NCI-H2171 (cell line): ENCODE measurements at regions not wholly inside any gene's neighbourhood (a gene's known extent, or its start where the extent isn't known, plus 50 kb on each side); places are given as distances from the start of the nearest gene placed in this dataset.
A peak's percentile ranks its signal among the peaks of the same experiment; 100 is the strongest.
"Not testable (repeated sequence)": the region's sequence is repeated elsewhere in the genome, so short reads cannot be mapped to it uniquely, and the experiment has no call there.

Source experiments
- DNase-seq: peaks from one replicate; lab custom pipeline; 2025; lab: John Stamatoyannopoulos, UW

DNA sequence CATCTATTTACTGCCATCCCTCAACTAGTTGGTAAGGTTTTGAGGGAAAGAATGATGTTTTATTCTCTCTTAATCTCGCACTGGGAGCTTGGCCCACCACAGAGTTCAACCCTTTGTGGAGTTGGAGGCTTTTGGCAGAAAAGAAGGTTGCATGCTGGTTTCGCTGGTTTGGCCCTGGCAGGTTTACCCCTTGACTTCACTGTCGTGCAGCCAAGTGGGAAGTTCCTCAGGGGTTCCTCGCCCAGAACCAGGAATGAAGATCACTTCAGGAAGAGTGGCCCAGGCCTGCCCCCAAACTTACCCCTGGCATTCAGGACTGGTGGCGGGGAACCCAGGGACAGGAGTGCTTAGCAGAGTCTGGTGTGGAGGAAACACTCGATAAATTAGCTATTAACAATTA is 103.1 kb upstream of the LYZL2 start:
- no peak for DNase-seq

DNA sequence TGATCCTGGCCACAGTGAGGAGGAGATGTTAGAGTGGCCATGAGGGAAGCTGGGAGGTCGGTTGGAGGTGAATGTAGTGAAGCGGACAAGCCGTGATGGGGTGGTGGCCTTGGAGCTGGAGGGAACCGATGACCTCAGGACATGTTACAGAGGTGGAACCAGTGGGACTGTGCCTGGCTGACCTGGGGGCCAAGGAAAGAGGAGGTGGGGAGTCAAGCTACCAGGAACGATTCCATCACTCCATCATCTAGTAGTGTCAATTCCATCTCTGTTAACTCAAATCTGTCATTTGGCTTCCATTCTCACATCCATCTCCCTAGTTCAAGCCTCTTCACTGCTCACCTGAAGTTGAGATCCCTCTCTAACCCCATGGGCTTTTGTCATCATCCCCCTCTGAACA is 102.4 kb upstream of the LYZL2 start:
- DNase-seq = no peak

DNA sequence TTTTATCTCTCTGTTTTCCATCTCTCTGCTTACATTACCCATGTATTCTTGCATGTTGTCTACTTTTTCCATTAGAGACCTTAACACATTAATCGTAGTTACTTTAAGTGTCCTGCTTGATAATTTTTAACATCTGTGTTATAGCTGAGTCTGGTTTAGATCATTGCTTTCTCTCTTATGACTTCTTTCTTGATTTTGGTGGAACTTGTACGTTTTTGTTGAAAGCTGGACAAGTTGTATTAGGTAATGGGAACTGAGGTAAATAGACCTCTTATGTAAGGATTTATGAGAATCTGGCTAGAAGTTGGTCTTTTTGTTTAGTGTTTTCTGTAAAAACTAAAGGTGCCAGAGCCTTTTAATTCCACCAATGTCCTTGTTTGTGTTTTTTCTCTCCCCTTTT is 100.8 kb upstream of the LYZL2 start:
- DNase-seq = no peak

DNA sequence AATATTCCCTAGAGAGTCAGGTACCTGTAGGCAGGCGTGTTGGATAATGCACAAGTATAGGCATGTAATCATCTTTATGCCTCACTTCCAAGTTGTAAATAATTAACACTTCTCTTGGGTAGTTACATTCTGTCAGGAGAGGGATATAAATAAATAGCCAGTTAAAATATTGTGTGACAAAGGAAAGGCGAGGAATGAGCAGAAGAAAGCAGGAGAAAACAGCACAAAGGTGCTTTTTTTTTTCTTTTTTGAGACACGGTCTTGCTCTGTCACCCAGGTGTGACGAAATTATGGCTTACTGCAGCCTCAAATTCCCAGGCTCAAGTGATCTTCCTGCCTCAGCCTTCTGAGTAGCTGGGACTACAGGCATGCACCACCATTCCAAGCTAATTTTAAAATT is 99.2 kb upstream of the LYZL2 start:
- no peak for DNase-seq

DNA sequence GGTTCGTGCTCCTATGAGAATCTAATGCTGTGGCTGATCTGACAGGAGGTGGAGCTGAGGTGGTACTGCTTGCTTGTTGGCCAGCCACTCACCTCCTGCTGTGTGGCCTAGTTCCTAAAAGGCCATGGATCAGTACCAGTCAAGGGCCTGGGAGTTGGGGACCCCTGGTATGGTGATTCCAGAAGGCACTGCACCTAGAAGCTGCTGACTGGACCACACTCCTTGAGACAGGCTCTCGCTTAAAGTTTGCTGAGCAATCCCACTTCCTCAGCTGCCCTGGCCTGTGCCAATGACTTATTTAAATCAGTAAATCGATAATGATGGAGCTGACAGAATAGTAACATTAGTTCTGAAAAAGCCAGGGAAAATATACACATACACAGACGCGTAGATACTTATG is 98.6 kb upstream of the LYZL2 start:
- no peak for DNase-seq

DNA sequence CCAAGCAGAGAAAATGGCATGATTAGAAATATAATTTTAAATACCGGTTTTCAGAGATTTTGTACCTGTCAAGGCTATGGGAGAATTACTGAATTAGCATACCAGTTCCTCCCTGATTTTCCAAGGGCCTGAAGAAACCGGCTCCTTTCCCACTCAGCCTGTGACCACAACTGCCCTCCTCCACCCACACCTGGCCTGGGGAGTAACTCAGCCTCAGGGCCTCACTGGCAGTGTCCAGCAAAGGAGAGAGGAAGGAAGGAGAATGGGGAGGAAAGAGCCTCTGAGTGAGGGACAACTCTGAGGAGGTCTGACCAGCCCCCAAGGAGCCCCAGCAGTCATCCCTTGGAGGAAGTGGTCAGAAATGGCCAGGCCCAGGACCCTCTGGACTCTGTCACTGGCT is 98.0 kb upstream of the LYZL2 start:
- DNase-seq = no peak

DNA sequence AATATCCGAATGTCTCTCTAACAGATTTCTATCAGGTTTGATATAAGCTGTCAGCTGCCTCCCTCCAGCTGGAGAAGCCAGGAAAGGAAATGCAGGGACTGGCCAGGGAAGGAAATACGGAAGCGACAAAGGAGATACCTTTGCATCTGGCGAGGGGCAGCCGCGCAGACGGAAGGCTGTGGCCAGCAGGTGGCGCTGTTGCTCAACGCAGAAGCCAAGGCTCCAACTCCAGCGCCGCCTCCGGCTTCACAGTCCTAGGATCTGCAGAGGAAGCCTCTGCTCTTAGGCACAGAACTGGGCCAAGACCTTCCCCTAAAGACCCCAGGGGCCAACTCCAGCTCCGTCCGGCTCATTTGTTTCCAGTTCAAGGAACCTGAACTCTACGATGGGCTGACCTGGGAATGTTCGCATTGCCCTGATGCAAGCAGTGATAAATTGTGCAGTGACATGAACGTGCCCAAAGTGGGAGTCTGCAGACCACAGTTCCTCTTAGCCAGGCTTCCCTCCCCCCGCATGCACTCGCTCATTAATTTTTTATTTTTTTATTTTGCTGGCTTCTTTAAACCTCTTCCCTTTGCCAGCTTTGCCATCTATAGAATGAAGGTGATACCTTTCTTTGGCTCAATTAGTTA is 97.3 kb upstream of the LYZL2 start:
- peak; percentile 11 for DNase-seq

DNA sequence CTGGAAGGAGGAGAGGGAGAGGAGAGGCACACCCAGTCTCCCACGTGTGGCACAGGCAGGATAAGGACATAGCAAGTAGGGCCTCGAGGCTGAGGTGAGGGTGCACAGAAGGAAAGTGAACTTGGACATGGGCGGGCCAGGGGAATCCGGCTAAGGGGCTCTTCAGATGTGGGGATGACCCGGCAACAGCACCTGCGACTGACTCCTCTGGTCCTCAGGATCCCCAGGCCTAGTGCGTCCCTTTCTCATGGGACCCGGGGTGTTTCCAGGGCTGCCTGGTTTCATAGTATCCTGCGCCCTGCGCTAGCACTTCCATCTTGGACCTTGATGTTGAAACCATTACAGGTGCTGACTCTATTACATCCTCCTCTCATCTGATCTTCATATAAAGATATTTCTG is 96.1 kb upstream of the LYZL2 start:
- no peak for DNase-seq

DNA sequence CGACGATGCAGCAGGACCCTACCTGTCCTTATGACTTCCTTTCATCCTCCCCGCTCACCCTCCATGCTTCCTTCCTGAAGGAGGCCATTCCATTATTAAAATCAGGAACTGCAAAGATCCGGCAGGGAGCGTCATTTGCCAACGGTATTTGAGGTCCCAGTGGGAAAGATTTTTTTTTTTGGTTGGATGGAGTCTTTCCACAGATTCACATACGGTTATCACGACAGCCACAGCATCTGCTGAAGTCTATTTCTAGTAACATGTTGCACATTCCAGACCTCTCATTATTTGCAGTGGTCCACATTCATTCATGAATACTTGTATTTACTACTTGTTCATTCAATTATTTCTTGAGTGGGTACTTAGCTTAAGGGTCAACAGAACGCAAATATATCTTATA is 94.7 kb upstream of the LYZL2 start:
- no peak for DNase-seq

DNA sequence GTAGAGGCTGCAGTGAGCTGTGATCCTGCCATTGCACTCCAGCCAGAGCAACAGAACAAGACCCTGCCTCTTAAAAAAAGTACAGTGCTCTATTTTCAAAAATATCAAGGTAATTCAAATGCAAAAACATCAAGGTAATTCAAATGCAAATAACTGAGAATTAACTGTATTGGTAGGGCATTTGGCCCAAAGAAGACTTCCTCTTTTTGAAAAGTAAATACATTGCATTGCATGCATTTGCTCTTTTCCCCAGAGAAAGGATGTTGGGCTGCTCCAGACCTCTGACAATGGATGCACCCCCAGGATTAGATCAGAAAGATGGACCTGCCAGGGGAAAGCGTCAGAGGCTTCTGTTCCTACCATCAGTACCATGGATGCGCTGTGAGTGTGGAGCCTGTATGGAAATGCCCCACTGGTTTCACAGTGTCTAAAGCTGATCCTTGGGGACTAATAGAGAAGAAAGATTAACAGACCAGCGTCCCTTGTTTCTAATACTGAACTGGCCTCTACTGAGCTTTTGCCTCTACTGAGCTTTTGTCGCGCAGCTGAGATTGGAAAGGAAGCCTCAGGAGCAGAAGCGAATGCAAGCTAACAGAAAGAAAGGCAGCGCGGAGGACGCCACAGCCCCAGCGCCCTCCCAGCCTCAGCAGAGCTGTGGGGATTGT is 93.5 kb upstream of the LYZL2 start:
- DNase-seq = no peak

DNA sequence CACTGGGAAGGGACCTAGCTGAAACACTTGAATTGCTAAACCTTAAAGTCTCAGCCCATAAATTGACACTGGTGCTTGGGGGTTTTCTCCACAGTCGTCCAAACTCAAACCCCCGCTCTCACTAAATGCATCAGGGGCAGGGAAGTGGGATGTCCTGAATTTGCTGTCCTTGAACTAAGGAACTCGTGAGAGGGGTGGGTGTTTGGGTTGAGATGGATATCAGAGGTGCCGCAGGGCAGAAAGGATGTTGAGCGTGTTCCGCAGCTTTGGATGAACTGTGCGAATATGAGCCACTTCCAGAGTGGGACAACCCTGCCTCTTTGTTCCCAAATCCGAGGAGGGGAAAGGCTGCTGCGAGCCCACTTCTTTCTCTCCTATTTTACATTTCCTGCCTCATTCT is 90.3 kb upstream of the LYZL2 start:
- DNase-seq = no peak

DNA sequence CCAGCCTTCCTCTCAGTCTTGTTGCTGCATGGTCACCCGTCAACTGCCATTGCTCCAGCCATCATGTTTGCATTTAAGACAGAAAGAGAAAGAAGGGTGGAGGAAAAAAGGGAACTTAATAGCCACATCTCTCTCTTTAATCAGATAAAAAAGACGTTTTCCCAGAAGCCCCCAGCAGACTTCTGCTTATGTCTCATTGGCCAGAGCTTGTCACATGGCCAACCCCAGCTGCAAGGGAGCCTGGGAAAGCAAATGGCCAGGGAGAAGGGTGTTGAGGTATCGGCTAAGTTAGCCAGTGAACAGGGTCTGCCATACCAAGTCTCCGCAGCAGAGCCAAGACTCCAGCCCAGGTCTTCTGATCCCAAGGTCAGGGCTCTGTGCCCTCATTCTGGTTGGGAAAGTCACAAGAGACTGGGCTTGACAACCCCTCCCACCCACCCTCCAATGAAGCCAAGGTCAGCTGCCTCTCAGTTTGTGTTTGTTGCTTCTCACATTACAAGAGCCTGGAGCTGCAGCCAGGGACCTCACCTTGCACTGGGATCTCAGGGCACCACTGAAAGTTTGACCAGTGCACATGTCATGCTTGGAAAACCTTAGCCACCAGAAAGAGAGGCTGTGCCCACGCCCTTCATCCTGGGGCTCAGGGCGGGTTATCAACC is 80.3 kb upstream of the LYZL2 start:
- DNase-seq = no peak

DNA sequence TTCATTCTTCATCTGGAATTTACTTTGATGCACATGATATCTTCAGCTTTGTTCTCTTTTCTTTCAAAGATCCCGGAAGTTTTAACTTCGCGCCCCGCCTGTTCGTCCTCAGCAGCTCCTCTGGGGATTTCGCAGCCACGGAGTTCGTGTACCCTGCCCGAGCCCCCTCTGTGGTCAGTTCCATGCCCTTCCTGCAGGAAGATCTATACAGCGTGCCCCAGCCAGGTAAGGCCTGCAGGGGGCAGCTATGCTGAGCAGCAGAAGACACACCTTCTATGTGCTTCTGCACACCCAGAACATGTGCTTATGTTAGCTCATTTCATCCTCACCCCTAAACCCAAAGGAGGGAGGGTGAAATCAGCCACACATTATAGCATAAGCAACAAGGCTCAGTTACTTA is 79.7 kb upstream of the LYZL2 start:
- DNase-seq = no peak

DNA sequence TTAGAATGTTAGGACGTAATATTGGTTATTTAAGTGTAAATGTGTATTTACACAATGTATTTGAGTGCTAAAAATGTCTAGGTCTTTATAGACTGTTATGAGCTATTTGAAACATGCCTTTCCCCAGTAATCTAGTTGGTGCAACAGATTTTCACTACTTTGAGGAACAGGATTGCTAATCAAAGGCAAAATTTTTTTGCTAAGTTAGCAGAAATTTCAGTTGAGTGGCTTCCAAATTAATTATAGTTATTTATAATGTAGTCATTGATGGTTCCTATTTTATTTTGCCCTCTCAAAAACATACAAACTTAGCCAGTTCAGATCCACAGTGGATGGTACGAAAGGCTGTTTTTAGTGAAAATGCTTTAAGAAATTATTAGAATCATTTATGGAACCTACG is 78.7 kb upstream of the LYZL2 start:
- no peak for DNase-seq

DNA sequence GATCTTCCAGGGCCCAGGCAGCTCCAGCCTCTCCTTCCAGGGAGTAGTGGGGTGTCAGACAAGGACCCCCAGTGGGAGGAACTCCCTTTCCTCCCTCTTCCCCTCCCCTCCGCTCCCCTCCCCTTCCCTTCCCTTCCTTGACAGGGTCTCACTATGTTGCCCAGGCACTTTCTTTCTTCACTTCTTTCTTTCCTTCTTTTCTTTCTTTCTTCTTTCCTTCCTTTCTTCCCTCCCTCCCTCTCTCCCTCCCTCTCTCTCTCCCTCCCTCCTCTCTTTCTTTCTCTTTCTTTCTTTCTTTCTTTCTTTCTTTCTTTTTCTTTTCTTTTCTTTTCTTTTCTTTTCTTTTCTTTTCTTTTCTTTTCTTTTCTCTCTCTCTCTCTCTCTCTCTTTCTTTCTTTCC is 76.6 kb upstream of the LYZL2 start:
- not testable (repeated sequence) for DNase-seq

DNA sequence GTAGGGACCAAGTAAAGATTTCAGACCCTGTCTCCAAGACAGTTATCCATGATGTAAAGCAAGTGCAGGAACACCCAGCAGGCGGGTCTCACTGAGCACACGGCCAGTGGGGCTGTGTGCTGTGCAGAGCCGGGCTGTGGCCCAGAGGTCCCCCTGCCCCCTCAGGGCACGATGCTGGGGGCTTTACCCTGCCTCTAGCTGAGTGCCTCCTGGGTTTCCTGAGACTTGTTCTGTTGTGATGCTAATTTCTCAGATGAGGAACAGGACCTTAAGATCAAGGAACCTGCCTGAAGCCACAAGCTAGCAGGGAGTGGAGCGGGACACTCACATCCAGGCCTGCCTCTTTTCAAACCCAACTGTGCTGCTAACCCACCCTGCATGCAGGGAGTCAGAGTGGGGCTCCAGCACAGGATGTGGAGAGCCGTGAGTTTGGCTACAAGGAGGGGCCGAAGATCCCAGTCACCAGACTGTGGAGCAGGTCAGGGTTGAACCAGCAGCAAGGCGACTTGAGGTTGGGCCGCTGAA is 76.1 kb upstream of the LYZL2 start:
- DNase-seq = no peak

DNA sequence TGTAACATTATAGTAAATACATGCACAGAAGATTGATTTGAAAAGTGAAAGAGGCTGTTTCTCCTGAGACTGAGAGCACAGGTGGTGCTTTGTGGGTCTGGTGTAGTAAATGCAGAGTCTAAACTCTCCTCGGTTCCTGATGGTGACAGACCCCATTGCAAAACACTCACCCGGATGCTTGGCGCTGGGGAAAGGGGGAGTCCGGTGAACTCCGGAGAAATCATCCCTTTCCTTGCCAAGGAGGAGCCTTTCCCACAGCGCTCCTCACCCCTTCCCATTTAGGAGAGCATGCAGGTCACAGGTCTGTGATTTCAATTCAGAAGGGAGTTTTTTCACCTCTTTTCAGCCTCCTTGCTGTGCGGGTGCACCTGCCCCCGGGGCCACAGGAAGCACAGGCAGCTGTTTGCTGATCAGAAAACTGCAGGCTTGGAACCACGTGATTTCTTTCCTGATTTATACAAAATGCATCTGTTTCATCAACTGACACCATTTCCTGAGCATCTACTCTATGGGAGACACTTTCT is 75.6 kb upstream of the LYZL2 start:
- no peak for DNase-seq

DNA sequence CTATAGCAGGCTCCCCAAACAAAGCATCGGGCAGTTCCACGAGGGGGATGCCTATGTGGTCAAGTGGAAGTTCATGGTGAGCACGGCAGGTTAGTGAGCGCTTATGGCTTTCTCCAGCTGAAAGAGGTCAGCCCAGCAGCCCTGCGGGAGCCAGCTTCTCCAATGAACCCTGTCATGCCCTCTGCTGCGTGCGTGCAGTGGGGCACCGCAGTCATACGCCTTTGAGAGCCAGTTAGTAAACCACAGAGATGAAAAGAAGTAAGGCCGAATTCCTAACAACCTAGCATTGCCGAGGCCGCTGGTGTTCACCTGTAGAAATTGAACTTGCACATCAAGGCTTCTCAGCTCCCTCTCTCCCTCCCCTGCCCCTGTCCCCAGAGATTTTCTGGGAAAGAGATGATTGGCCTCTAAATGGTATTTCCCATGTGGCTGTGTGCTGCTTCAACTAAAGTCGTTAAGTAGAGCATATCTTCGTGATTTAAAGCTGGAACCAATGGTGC is 75.1 kb upstream of the LYZL2 start:
- peak; percentile 28 for DNase-seq

DNA sequence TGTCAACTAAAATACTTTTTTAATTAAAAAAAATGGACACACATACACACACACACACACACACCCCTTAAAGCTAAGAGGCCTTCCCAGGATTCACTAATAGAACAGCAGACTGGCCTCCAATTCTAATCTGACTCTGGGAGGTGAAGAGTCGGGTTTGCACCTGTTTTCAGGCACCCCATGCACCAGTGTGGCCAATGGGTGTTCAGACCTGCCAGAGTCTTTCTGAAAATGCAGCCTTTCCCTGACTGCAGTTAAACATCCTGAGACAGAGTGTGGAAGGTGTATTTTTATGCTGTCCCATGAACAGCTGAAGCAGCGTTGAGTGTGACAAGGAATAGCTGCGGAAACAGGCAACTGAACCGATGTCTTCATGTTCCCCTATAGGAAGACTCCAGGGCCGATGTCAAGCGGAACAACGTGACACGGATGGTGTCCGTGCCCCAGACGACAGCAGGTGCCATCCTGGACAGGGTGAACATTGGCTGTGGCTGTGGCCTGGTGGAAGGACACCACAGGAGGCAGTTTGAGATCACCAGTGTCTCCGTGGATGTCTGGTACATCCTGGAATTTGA is 74.6 kb upstream of the LYZL2 start:
- no peak for DNase-seq

DNA sequence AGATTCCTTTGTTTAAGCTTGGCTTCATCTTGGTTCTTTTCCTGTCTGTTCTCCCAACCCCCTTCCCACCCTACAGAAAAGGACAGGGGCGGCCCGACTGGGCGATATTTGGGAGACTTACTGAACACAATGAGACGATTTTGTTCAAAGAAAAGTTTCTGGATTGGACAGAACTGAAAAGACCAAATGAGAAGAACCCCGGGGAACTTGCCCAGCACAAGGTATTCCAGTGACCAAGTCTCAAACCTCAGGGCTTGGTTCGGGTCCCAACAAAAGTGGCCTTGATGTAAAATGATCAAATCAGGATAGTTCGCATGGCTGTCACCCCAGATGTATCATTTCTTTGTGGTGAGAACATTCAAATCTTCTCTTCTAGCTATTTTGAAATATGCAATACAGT is 73.9 kb upstream of the LYZL2 start:
- not testable (repeated sequence) for DNase-seq

DNA sequence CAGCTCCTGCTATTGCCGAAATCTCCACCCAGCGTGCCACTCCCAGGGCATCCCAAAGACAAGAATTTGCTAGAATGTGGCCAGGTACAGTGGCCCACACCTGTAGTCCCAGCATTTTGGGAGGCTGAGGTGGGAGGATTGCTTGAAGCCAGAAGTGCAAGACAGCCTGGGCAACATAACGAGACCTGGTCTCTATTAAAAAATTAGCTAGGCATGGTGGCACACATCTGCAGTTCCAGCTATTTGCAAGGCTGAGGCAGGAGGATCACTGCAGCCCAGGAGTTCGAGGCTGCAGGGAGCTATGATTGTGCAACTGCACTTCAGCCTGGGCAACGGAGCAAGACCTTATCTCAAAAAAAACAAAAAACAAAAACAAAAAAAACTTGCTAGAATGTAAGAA is 73.3 kb upstream of the LYZL2 start:
- no peak for DNase-seq

DNA sequence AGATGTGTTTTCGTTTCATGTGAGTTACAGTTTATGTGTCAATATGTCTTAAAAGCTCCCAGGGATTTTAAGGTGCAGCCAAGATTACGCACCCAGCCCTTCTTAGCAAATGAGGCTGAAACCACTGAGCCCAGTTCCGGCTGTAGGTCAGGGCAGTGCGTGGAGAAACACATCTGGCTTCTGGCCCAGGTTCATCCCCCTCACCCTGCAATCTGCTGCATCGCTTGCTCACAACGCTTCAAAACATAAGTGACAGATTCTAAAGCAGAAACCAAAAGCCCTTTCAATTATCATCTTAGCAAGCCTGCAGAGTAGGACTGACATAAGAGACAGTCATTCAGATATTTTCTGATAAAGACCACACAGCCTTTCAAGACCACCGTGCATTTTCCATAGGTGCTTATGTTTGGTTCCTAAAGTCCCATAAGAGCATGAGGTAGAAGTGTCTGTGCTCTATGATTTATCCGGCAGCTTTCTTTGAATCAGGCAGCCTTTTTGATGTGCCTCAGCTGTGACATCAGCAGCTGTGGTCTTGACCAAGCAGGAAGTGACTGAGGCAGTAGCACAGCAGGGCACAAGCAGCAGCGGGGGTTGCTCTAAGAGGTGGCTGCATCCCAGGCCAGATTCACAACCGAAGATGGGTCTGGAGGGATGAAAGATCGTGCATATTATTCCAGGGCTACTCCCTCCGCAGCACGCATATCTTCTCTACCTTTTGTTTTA is 72.1 kb upstream of the LYZL2 start:
- DNase-seq = no peak
